Stimulated activated CD8-positive, alpha-beta memory T cell treated with anti-CD3 and anti-CD28 coated beads, Interleukin-4, amount 100 ng/mL, for 48 hours (primary cell): ENCODE measurements at regions not wholly inside any gene's neighbourhood (a gene's known extent, or its start where the extent isn't known, plus 50 kb on each side); places are given as distances from the start of the nearest gene placed in this dataset.
"Not testable (repeated sequence)": the region's sequence is repeated elsewhere in the genome, so short reads cannot be mapped to it uniquely, and the experiment has no call there.

Experiments used
- DNase-seq: peaks from one replicate; pipeline ENCODE4 v3.0.0-alpha.2; 2020

DNA sequence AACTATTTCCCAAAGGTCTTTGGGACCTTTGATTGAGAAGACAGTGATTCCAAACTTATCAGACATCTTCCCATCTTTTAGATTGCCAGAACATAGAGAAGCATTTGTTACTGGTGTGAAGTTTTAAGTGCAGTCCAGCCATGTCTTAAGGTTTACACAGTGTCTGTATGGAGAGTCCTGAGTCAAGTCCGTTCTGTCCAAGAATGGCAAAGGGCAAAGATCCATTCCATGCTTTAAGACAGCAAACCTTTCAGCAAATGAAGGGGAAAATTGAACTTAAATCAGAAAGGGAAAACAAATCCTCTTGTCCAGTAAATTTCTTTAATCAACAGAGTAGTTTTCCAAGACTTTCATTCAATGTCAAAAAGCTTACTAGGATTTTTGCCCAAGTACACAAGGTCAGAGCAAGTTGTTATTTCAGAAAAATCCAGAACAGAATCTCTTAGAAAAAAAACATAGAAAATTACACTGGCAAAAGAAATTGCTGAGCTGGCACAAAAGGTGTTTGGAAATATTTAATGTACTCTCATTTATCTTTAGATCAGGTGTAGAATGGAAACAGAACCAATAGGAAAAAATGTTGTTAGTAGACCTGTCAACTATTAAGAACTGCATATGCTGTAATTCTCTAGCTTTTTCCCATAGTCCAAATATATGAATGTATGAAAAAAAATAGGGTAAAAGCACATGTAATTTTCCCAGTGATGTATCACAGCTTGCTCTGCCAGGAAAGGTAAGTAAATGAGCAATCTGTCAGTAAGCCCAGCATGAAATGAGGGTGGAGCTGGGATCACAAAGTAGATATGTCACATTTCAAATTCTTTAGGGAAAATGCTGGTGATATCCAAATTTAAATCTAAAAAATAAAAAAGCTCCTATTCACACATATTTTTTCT is 1099.9 kb downstream of the TUSC7 start:
- no peak for DNase-seq

DNA sequence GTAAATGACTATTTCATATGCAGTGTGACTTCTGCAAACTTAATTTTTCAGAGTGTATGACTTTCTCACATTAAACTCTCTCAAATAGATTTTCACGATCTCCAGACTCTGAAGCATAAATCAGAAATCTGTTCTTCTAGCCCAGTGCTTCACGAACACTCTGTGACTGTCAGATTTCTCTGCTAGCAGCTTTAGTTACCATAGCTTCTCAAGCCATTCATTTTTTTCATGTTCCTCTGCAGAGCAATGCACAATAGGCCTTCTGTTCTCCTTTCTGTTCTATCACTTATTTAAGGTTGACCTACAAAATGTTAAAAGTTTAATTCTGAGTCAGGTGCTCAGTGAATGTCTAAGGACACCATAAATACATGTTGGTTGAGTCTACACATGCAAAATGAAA is 1102.2 kb downstream of the TUSC7 start:
- no peak for DNase-seq

DNA sequence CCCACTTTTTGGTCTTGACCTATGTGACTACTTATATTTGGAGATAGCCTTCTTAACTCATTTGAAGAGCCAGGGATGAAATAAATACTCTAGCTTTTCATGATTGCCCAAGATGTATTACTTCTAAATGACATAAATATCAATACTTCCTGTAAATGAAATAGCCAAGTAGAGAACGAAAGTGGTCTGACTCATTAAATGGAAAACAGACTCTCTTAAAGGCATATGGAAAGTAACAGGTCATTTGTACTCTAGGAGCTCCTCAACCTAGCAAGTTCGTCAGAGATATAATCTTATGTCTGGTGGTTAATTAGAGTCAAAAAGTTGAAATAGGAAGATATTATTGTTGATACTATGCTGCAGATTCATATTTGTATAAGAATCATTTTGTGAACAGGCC is 1105.4 kb downstream of the TUSC7 start:
- no peak for DNase-seq

DNA sequence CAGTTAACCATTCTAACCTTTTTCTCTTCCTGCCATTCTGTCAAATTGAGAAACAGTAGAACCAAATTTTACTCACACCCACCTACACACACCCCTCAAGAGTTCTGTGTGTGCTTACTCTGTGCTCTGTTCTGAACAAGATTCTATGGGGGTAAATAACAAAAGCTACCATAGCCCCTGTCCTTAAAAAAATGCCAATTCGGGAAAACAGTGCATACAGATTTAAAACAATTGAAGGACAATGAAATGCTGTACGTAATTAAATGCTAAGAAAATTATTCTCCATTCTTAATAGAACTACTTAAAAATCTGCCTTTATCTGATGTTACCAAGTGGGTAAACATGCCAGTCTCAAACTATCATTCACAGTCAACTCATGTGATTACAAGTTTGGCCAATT is 1107.5 kb downstream of the TUSC7 start:
- no peak for DNase-seq

DNA sequence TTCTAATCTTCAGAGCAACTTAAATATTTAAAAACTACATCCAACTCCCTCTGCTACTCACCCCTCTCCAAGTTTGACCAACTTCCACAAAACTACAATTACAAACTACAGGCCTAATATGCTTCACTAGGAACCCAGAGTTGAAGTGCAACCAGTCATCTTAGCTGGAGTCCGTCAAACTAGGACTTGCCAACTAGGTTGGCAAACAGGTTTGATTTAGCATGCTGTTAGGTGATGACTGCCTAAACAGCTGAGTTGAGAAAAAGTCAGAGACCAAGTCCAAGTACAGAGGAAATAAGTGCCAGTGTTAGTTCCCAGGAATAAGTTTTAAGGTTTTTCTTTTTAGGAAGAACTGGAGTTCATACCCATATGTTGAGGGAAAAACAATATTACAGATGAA is 1109.0 kb downstream of the TUSC7 start:
- no peak for DNase-seq

DNA sequence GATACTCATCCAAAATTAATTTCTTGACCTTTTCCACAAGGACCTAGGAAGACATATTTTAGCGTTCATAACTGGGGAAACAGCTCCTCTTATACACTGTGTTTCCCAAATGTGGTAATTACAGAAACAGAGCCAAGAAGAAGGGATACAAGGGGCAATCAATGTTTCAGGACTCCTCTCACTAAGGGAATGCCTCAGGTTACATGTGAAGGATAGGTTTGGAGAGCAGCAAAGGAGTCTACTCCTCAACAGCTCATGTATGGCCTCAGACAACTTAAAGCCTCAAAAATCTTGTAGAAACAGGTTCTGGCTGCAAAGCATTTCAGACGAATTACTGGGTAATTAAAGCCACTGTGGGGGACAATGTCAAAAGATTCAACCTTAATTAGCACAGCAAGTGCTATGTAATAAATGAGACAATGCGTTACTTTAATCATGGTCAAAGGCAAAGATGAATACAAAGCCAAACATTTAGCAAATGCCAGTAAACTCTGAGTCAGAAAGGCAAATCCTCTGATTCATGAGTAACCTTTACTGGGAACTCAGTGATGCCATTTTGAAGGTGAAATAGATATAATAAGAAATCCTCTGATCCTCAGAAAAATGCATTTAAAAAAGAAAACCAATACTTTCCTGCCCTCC is 1111.2 kb downstream of the TUSC7 start:
- no peak for DNase-seq

DNA sequence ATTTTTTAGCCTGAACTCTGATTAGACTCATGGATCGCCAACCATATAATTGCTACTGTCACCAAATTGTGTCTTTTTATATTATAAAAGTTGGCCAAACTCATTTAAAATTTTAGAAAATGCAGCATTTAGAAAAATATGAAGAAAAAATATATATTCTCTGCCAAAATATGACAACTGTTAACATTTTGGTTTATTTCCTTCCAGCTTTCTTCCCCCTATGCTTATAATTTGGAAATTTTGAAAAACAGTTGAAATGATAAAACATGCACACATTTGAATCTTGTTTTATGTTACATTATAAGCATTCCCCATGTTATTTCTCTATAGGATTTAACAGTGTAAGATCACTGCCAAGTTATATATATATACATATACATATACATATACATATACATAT is 1112.8 kb downstream of the TUSC7 start:
- DNase-seq, result no peak

DNA sequence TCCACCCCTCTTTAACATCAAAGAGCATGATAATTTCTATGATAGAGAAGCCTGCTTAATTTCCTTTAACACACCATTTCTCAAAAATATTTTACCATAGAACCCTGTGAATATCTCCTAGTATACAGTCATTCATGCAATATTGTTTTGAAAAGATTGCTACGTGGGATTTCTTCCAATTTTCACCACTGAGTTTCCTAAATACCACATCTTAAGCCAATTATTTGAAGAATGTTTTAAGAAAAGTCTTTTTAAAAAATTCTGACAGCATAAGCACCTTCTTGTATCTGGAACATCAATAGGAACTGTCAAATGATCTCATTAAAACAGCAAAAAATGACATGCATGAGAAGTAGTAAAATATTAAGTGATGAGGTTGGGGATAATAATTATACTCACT is 1126.7 kb downstream of the TUSC7 start:
- no peak for DNase-seq

DNA sequence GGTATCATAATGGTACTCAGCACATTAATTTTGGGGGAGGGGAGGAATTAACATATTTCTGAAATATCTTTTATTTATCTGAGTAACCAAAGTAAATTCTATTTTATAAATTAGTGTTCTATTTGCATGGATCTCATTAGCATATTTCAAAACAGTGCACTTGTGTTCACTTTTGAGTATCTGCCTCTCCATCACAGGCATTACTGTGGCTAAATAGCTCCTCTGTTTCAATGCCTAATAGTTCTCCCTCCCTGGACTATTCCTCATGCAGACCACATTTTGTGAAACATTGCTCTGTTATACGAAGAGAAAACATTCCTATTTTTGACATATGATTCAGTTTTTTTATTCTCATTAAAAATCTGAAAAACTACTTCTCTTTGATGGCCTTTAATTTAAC is 1127.8 kb downstream of the TUSC7 start:
- no peak for DNase-seq

DNA sequence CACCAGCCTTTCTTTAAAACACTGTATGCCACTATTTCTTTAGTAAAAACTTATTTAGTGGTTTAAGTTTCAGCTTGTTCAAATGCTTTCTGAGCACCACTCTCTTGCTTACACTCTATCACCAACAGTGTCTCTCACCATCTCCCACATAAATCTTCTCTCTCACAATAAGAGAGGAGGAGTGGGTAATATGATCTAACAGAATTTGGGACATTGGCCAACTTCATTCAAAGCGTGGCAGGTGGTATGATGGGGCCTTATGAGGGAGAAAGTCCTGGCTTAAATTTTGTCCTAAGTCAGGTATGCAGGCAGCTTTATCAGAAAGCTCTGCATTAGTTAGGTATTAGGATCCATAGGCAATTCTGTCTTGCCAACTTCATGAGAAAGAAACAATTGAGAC is 1132.5 kb downstream of the TUSC7 start:
- no peak for DNase-seq

DNA sequence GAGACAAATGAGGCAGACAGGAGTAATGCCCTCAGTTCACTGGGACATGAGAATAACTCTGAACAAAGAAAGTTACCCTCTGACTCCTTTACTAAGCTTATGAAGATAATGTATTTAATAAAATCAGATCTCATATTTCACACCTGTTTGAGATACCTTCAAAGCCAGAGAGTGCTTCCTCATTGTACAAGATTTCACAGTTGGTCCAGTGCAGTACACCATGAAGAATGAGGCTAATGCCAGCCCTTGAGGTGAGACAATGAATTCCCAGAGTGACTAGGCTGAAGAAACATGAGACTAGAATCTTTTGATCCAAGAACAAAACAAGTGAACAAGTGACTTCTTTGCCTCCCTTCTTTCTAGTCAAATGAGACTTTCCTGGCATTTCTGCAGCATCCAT is 1133.8 kb downstream of the TUSC7 start:
- no peak for DNase-seq

DNA sequence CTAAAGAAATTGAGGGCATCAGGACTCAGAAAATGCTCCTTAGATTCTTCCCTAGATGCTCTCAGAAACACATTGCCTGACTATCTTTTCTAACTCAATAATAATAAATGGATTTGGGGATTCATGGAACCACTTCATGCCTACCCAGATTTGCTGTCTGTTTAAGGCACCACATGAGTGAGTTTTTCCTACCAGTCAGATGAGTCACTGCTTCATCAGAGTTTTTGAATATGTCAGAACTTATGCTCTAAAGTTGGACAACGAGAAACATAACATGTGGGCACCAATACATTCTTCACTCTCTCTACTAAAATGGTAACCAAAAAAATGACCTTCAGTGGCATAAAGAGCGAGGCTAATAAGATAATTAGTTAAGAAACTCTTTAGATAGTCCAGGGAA is 1135.1 kb downstream of the TUSC7 start:
- no peak for DNase-seq

DNA sequence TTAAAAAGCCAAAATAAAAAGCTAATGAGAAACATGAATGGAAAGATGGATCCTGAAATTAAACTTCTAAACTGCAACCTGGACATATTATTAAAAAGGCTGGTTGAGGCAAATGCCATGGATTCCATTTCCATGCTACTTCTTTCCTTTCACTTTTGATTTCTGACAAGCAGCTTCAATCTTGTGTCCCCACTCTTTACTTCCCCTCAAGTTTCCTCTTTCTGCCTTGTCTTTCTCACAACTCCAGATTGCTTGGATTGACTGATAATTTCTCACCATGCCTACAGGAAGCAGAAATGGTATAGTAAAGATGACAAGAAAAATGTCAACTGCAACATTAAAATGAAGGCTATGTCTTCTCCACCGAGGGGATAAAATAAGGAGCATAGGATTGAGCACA is 1136.7 kb downstream of the TUSC7 start:
- no peak for DNase-seq

DNA sequence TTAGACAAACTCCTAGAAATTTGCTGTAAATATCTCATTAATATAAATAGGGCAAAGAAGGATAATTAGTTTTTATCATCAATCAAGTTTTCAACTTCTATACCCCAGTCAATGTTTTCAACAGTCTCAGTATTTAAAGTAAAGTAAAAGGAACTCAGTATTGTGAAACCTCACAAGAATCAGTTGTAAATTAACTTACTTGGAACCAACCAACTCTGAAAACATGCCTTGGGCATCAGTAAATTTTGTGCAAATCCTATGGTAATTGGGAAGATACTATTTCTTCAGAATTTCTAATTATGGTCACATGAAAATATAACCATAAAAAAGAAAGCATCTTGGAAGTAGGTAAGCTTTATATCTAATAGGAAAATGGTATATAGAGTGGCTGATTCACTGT is 1139.0 kb downstream of the TUSC7 start:
- no peak for DNase-seq

DNA sequence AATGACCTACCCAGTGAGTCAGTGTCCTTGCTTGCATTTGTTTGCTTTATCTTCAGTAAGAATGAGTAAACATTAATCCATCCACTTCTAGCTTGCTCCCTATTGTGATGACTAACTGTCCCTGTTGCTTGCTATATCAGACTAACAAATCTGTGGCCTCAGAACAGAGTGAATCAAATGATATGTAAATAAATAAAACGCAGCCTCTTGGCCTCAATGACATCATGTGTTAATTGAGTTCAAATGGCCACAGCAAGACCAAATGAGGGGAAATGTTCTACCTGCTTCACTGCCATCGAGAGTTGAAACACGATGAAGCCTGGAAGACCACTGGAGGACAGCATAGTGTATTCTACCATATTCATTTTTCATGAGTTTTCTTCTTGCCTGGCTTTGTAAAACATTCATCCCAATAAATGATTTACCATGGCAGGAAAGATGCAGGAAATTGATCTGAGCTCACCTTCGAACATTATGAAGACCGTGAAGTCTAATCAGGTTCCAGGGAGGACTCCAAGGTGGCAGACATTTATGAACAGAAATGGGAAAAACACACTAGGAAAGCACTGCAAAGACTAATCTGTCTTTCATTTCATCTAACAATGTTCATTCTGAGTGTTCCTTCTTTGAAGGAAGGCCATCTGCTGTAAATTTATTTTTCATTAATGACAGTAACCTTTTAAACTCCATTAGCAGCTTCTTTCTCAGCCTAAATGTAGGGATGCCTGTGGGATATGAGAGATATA is 1144.5 kb downstream of the TUSC7 start:
- no peak for DNase-seq

DNA sequence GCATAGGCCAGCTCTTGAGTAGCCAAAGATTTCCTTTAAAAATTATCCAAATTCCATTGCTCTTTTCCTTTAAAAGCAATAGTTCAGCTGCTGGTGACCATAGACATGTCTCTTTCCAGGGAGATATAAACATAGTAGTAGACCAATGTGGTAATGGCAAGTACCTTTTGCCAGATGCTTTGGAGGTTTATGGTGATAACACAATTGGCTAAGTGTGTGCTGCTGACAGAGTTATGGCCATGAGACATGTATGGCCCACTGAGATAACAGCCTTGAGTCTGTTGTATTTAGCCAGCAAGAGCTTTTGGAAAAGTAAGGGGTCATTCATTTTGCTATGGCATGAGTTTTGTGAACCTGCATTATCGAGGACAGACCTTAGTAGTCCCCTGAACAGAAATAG is 1146.8 kb downstream of the TUSC7 start:
- no peak for DNase-seq

DNA sequence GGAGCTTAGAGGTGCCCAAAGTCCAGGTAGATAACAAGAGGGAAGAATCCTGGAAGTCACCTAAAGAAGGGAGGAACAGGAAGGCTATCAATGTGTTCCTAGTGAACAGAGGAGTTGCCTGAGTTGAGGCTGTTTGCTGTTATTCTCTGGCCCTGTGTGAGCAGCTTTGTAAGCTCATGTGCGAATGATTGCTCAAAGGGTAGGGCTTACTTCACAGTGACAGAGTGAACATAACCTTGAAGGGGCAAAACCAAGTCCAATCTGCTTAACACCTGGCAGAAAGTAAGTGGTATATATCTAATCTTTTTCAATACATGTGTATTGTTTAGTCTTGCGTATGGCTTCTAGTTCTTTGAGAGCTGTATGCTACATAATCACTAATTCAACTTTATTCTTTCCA is 1153.6 kb downstream of the TUSC7 start:
- no peak for DNase-seq

DNA sequence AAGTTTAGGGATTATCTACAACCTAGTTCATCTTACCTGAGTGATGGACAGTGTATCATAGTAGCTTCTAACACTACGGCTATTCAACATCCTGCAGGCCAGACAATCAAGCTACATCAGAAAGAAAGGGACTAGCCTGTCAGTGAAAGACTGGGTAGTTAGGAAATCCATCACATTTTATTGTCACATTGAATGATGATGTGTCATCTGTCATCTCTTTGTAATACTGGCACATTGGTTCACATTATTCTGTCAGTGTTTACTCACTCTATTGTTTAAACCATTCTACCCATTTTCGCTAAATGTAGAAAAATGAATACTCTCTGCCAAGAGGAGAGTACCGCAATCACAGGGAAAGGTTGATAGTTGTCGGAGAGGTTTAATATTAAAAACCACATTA is 1155.8 kb downstream of the TUSC7 start:
- no peak for DNase-seq

DNA sequence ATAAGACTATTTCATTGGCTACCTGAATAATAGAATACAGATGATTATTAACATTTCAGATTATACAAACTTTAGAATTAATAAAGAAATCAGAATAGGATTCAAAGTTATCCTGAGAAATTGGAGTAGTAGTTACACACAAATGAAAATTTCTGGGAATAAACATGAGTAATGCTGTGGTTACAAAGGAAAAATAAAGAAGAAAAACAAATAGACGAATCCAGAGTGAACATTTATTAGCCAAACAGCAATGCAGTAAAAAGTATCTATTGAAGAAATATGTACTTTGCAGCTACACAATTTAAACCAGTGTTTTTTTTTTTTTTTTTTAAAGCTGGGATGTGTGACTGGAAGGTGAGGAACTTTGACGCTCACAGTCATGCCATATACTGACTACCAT is 1159.2 kb downstream of the TUSC7 start:
- no peak for DNase-seq

DNA sequence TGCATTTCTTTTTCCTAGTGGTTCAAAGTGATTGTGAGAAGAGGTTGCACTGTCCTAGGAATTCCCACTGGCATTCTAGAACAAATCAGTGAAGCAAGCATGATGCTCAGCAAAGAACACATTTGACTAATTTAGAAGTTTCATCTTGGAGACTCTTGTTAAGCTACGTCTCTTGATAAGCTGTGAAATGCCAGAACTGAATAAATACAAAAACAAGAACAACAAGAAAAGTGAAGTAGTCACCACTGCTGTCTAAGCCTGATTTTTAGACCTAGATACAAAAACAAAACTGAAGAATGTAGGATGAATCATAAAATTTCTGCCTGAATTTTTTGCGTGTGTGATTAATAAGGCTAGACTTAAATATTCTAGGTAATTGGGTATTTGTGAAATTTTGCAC is 1162.4 kb downstream of the TUSC7 start:
- no peak for DNase-seq

DNA sequence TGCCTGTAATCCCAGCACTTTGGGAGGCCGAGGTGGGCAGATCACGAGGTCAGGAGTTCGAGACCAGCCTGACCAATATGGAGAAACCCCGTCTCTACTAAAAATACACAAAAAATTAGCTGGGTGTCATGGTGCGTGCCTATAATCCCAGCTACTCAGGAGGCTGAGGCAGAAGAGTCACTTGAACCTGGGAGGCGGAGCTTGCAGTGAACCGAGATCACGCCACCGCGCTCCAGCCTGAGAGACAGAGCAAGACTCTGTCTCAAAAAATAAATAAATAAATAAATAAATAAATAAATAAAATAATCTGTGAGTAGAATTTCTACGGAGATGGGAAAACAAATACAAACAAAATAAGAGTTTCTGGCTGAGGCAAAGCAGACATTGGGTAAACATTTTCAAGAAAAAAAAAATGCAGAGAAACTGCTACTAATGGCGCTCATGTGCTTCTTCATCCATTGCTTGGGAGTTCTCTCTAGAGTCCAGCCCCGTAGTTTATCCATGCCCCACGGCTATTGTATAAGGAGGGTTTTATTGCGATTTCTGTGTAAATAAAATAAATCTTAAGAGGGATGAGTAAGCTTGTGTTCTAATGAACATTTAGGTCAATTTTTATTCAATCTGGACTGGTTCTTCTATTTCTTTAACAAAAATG is 1161.9 kb downstream of the IGSF11 start:
- DNase-seq, result not testable (repeated sequence)

DNA sequence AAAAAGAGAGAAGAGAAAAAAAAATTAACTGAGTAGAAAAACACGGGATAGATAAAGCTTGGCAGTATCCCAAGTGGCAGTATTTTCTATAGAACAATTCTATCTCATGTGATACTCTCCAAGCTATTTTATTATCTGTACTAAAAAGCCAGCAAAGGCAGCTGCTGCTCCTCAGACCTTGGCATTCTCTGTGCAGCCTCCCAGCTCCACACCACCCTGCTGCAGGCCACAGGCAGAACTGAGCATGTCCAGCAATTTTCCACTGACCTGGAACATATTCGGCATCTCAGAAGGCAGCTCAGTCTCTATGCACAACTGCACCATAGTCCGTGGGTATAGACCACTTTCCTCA is 1161.4 kb downstream of the IGSF11 start:
- DNase-seq, result no peak

DNA sequence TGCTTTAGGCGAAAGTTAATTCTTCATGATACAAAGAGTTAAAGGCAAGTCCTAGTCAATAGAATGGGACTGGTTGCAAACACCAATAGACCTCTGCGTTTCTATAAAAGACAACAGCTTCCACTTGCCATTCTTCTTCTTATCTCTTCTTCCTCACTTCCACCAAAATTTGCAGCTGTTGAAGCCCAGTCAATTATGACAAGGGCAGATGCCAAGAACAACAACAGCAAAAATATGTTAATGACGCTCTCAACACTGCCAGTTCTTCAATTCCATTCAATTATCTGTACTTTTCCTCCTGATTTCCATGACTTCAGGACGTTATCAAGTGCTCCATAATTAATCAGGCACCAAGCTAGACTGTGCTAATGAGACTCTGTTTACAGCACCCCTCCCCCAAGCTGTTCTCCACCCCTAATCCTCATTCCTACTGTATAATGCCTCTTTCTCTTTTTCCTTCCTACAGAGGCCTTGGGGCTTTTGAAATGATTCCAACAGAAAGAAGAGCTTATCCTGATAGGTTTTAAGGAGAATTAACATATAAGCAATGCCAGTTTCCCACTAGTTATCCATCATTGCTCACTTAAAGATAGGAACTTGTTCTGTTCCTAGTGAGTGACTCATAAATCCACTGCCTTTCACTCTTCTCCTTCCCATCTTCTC is 1160.5 kb downstream of the IGSF11 start:
- no peak for DNase-seq
